Sigmoid colon (tissue), 6 donors: ENCODE measurements at regions not wholly inside any gene's neighbourhood (a gene's known extent, or its start where the extent isn't known, plus 50 kb on each side); places are given as distances from the start of the nearest gene placed in this dataset.

Experiments used
- DNase-seq: peaks from one replicate; pipeline ENCODE4 v3.0.0-alpha.2; 2019
- H3K27ac ChIP-seq, 4 donors: fragments of 200-600 bp; sonication (generic); one replicate each; pipeline ENCODE4 v1.5.1; 2016 to 2019; ENCODE audit warnings: mild to moderate bottlenecking in 1 of 4
- H3K27me3 ChIP-seq, 3 donors: fragments of 200-600 bp; sonication (generic); one replicate each; pipeline ENCODE4 v1.5.1; 2019; ENCODE audit warnings: mild to moderate bottlenecking in 1 of 3
- H3K36me3 ChIP-seq, 4 donors: fragments of 200-600 bp; sonication (generic); one replicate each; pipeline ENCODE4 v1.5.1; 2016 to 2019
- H3K4me1 ChIP-seq, 4 donors: fragments of 200-600 bp; sonication (generic); one replicate each; pipeline ENCODE4 v1.5.1; 2017 to 2019
- H3K4me3 ChIP-seq, 4 donors: fragments of 200-600 bp; sonication (generic); one replicate each; pipeline ENCODE4 v1.5.1; 2017 to 2019; ENCODE audit warnings: mild to moderate bottlenecking in 2 of 4, moderate library complexity in 1 of 4
- H3K9me3 ChIP-seq, 4 donors: fragments of 200-600 bp in 3 of 4; sonication (generic) in 3 of 4; one replicate each; pipeline versions ENCODE4 v1.5.1 to v1.6.1; 2013 to 2019
- EP300 ChIP-seq, 4 donors: sonication (generic); formaldehyde crosslinking; IDR thresholded peaks; one replicate each; pipeline ENCODE4 v1.6.1; 2017; ENCODE audit warnings: antibody characterized with exemption in 4 of 4
- POLR2A ChIP-seq, 2 donors: fragments of 450-650 bp; IDR thresholded peaks; one replicate each; pipeline ENCODE4 v1.6.1; 2016; ENCODE audit warnings: antibody characterized with exemption in 2 of 2, mild to moderate bottlenecking in 2 of 2, moderate library complexity in 2 of 2
- POLR2AphosphoS5 ChIP-seq, 4 donors: sonication (generic); formaldehyde crosslinking; IDR thresholded peaks; one replicate each; pipeline ENCODE4 v1.6.1; 2017; ENCODE audit warnings: antibody characterized with exemption in 4 of 4
- WGBS, 2 donors: extraction: QIAGEN DNeasy Blood & Tissue Kit; methylation state at CpG; one replicate each; pipeline ENCODE4 v1.1.7; 2013; 5-methylcytosine and 5-hydroxymethylcytosine counted together
- intact Hi-C: fragments of 100-400 bp; cut with DNase I; formaldehyde crosslinking; loops from one replicate; pipeline ENCODE4 v1.15.1; 2023
- TF ChIP-seq, protein P1 (sequence below), 4 experiments: fragments of 450-650 bp in 3 of 4; fragments of 200-600 bp in 1 of 4; IDR thresholded peaks; one replicate each; pipeline ENCODE4 v1.5.1; 2016 to 2019; ENCODE audit warnings: antibody characterized with exemption in 4 of 4, mild to moderate bottlenecking in 3 of 4, moderate library complexity in 2 of 4
- donor health status: healthy with polysubstance abuse.
- donor health status: healthy.

DNA sequence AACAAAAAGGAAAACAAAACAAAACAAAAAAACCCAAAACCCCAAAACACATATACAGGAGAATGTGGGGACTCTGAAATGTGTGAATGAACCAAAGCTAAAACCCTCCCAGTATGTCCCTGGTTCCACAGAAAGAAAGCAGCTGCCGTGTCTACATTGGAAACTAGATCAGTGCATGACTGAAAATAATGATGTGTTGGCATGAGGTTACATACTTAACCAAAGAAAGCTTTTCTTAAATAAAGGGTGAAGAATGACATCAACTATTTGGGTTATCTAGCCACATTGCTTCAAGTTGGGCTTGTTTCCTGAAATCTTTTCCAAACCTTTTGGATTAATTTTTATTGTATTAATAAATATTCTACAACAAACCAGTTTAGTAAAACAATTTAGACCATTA lies 91.9 kb upstream of the FN1 start:
- H3K27ac ChIP-seq: no peak overlapping the region
- WGBS, 2 donors: 85 to 92% methylated on average over 1 of the region's 1 CpG

DNA sequence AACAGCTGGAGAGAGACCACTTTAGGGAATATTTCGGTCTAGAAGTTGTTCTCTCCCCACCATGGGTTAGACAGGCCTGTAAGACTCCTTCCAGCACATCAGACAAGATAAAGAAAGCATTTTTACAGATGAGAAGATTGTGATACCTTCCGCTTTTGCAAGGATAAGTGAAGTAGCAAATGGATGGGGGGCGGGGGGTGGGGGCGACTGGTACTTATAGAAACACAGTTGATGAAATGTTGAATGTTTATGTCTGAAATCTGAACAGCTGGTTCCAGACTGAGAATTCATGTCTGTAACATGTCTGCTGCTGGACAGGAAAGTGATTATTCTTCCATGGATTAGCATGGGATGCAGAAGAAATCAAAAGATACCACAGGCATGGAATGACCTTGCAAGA lies 90.5 kb upstream of the FN1 start:
- Histone ChIP-seq H3K4me1 (peaks cover 0 to 3% (median under 1%) of the 10 kb centered on the region in 4 donors), H3K9me3 (no peaks in the 10 kb centered on the region), H3K4me3 (no peak overlapping the region), H3K27ac (no peak overlapping the region), H3K36me3 (no peaks in the 10 kb centered on the region), H3K27me3 (no peaks in the 10 kb centered on the region)
- TF ChIP-seq POLR2A (IDR thresholded peaks at IDR 0.05) (no peak), POLR2AphosphoS5 (IDR thresholded peaks at IDR 0.05) (no peak), EP300 (IDR thresholded peaks at IDR 0.05) (no peak)
- TF ChIP-seq, protein P1, sequence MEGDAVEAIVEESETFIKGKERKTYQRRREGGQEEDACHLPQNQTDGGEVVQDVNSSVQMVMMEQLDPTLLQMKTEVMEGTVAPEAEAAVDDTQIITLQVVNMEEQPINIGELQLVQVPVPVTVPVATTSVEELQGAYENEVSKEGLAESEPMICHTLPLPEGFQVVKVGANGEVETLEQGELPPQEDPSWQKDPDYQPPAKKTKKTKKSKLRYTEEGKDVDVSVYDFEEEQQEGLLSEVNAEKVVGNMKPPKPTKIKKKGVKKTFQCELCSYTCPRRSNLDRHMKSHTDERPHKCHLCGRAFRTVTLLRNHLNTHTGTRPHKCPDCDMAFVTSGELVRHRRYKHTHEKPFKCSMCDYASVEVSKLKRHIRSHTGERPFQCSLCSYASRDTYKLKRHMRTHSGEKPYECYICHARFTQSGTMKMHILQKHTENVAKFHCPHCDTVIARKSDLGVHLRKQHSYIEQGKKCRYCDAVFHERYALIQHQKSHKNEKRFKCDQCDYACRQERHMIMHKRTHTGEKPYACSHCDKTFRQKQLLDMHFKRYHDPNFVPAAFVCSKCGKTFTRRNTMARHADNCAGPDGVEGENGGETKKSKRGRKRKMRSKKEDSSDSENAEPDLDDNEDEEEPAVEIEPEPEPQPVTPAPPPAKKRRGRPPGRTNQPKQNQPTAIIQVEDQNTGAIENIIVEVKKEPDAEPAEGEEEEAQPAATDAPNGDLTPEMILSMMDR (IDR thresholded peaks at IDR 0.05): no peak
- no peak for DNase-seq
- intact Hi-C loops: no loop called here
- 87% methylated on average over 4 of the region's 4 CpGs for WGBS, 2 donors

More for the DNA sequence above, 91.9 kb upstream of the FN1 start:
- H3K4me3 ChIP-seq: no peak overlapping the region
- peaks cover 0 to 6% (median 0%) of the 10 kb centered on the region in 4 donors for H3K4me1 ChIP-seq
- H3K27me3 ChIP-seq: no peaks in the 10 kb centered on the region
- no peaks in the 10 kb centered on the region for H3K9me3 ChIP-seq
- DNase-seq: no peak
- H3K36me3 ChIP-seq: no peaks in the 10 kb centered on the region
- intact Hi-C loops: no loop called here
- TF ChIP-seq POLR2AphosphoS5 (IDR thresholded peaks at IDR 0.05): no peak
- no peak for TF ChIP-seq POLR2A (IDR thresholded peaks at IDR 0.05)
- TF ChIP-seq EP300 (IDR thresholded peaks at IDR 0.05): no peak
- TF ChIP-seq, protein P1 (IDR thresholded peaks at IDR 0.05): no peak

DNA sequence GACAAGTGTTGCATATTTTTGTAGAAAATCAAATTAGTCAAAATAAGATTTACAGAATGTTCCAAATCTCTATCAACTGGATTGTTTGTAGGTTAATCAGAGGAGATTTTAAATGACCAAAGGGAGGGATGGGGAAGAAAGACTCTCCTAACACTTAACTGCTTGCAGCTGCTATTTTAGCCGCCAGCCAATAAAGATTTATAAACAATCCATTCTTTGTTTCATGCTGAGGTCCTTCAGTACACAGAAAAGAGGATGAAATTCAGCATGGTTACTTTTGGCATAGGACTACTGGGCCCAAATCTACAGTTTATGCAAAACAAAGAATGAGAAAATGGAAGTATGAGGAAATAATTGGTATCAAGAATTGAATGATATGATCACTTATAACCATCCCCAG lies 86.4 kb upstream of the FN1 start:
- H3K36me3 ChIP-seq: no peaks in the 10 kb centered on the region
- no peaks in the 10 kb centered on the region for H3K27me3 ChIP-seq
- WGBS, 2 donors: 13 to 59% methylated on average over 1 of the region's 1 CpG
- no peaks in the 10 kb centered on the region for H3K9me3 ChIP-seq
- no peak for DNase-seq
- intact Hi-C loops: no loop called here
- TF ChIP-seq EP300 (IDR thresholded peaks at IDR 0.05) (no peak), POLR2AphosphoS5 (IDR thresholded peaks at IDR 0.05) (no peak), POLR2A (IDR thresholded peaks at IDR 0.05) (no peak)
- TF ChIP-seq, protein P1 (IDR thresholded peaks at IDR 0.05): no peak
- no peak overlapping the region for H3K4me3 ChIP-seq
- no peak overlapping the region for H3K27ac ChIP-seq
- H3K4me1 ChIP-seq: peaks cover 0 to 8% (median 3%) of the 10 kb centered on the region in 4 donors

DNA sequence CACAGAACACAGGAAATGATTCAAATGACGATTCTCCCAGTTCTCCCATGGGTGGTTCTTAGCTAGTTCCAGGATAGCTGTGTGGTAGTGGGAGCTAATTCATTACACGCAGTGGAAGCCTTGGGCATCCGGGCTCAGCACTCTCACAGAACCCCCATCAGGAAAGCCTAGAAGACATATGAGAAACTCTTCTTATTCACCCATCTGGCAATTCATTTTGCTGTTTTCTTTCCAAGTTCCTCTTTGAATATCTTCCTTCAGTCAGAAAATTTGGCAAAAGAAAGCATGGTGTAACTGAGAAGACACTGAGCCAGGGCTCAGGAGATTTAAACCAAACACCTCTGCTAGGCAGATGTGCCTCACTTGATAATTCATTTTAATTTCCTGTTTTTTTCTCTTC lies 85.2 kb upstream of the FN1 start:
- intact Hi-C loops: no loop called here
- no peaks in the 10 kb centered on the region for H3K9me3 ChIP-seq
- H3K4me3 ChIP-seq: no peak overlapping the region
- WGBS, 2 donors: 82 to 91% methylated on average over 3 of the region's 3 CpGs
- no peaks in the 10 kb centered on the region for H3K36me3 ChIP-seq
- no peak for TF ChIP-seq POLR2A (IDR thresholded peaks at IDR 0.05)
- no peak for TF ChIP-seq EP300 (IDR thresholded peaks at IDR 0.05)
- TF ChIP-seq, protein P1 (IDR thresholded peaks at IDR 0.05): no peak
- TF ChIP-seq POLR2AphosphoS5 (IDR thresholded peaks at IDR 0.05): no peak
- H3K27me3 ChIP-seq: no peaks in the 10 kb centered on the region
- no peak overlapping the region for H3K27ac ChIP-seq
- no peak for DNase-seq
- peaks cover 0 to 8% (median 3%) of the 10 kb centered on the region in 4 donors for H3K4me1 ChIP-seq

DNA sequence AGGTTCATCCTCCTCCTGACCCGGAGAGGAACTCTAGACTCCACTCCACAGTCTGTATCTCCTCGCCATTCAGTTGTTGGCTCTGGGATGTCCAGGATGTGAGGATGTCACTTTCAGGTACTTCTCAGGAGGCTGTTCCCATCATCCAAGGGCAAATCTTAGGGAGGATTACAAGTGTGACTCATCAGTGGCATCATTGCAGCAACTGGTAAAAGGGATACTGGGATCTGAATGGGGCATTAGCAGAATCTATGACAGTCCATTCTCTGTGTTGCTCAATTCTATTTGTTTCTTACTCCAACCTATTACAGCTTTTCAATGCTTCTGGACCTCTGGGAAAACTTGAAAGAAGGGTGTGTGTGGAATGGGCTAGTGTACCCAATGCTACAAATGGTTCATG lies 81.5 kb upstream of the FN1 start:
- Histone ChIP-seq H3K9me3 (no peaks in the 10 kb centered on the region), H3K4me1 (peaks cover 0 to 8% (median 3%) of the 10 kb centered on the region in 4 donors), H3K36me3 (no peaks in the 10 kb centered on the region), H3K27ac (no peak overlapping the region), H3K4me3 (no peak overlapping the region), H3K27me3 (no peaks in the 10 kb centered on the region)
- intact Hi-C loops: no loop called here
- 70 to 74% methylated on average over 2 of the region's 2 CpGs for WGBS, 2 donors
- no peak for DNase-seq
- TF ChIP-seq EP300 (IDR thresholded peaks at IDR 0.05) (no peak), POLR2A (IDR thresholded peaks at IDR 0.05) (no peak), POLR2AphosphoS5 (IDR thresholded peaks at IDR 0.05) (no peak)
- TF ChIP-seq, protein P1 (IDR thresholded peaks at IDR 0.05): no peak
